HUES6 (cell line): ENCODE measurements at regions not wholly inside any gene's neighbourhood (a gene's known extent, or its start where the extent isn't known, plus 50 kb on each side); places are given as distances from the start of the nearest gene placed in this dataset.

ENCODE experiments used
- H3K27ac ChIP-seq: 2 replicates; pipeline ENCODE4 v1.7.0; 2013; ENCODE audit warnings: low read depth, mild to moderate bottlenecking, low read length, inconsistent platforms
- H3K27me3 ChIP-seq: 2 replicates; pipeline ENCODE4 v1.6.1; 2013; ENCODE audit warnings: low read length; ENCODE audit not compliant: control insufficient read depth, insufficient read depth
- H3K36me3 ChIP-seq: 2 replicates; pipeline ENCODE4 v1.6.1; 2013; ENCODE audit warnings: low read length; ENCODE audit not compliant: control insufficient read depth, insufficient read depth
- H3K4me1 ChIP-seq: 2 replicates; pipeline ENCODE4 v1.6.1; 2013; ENCODE audit warnings: low read length; ENCODE audit not compliant: control insufficient read depth, insufficient read depth
- H3K4me3 ChIP-seq: 2 replicates; pipeline ENCODE4 v1.5.1; 2013; ENCODE audit warnings: low read depth, low read length
- H3K9ac ChIP-seq: one replicate; pipeline ENCODE4 v1.6.1; 2013; ENCODE audit warnings: mild to moderate bottlenecking, low read length
- H3K9me3 ChIP-seq: 2 replicates; pipeline ENCODE4 v1.6.1; 2013; ENCODE audit warnings: low read depth, low read length; ENCODE audit not compliant: control insufficient read depth, insufficient read depth

DNA sequence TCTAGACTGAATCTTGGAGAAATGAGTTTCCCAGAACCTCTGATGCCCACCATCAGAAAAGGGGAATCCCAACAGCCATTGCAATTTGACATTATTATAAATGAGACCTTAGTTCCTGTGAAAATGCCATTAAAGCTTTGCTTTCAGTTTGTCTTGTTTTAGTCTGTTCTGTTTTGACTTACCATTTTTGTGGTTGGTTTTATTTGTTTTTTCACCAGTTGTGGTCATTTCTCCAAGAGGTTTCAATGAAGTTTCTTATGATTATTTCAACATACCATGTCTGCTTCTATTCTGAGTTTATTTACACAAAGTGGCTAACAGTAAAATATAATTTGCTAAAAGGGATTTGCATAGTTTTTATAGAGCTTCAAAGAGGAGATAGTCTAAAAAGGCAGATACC lies 175.0 kb upstream of the MCTP2 start:
- no peak overlapping the region for H3K4me3 ChIP-seq
- H3K9me3 ChIP-seq = no peaks in the 10 kb centered on the region
- H3K27me3 ChIP-seq = no peaks in the 10 kb centered on the region; the same call in 1 of the 2 replicates
- no peaks in the 10 kb centered on the region for H3K36me3 ChIP-seq
- H3K27ac ChIP-seq = no peak overlapping the region
- no peak overlapping the region for H3K9ac ChIP-seq
- H3K4me1 ChIP-seq = no peaks in the 10 kb centered on the region

DNA sequence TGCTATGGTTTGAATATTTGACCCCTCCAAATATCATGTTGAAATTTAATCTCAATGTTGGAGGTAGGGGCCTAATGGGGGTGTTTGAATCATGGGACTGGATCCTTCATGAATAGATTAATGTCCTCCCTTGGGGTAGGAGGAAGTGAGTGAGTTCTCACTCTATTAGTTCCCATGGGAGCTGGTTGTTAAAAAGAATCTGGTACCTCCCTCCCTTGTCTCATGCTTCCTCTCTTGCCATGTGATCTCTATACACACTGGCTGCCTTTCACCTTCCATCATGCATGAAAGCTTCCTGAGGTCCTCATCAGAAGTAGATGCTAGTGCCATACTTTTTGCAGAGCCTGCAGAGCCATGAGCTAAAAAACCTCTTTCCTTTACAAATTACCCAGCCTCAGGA lies 177.7 kb upstream of the MCTP2 start:
- Histone ChIP-seq H3K4me3 (no peak overlapping the region), H3K9me3 (no peaks in the 10 kb centered on the region), H3K27me3 (no peaks in the 10 kb centered on the region), H3K9ac (no peak overlapping the region), H3K36me3 (no peaks in the 10 kb centered on the region), H3K27ac (no peak overlapping the region), H3K4me1 (no peaks in the 10 kb centered on the region)

DNA sequence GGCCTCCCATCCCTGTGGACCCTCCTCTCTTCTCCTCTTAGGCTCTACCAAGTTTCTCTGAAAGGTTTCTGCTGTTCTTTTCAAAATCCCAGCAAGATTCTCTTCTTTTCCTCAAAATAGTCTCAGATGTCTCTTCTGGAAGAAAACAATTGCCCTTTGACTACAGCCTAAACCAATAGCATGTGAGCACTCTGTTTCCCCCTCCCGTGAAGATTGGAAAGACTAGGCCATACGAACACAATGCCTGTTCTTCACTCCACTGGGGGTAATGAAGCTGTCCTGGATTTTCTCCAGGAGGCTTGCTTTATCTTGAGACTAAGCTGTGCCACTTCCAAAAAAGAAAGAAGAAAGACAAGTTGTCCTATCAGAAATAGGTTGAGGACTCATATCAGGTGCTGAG lies 178.7 kb upstream of the MCTP2 start:
- no peaks in the 10 kb centered on the region for H3K9me3 ChIP-seq
- no peaks in the 10 kb centered on the region for H3K36me3 ChIP-seq
- H3K27ac ChIP-seq = no peak overlapping the region
- no peak overlapping the region for H3K9ac ChIP-seq
- H3K27me3 ChIP-seq = no peaks in the 10 kb centered on the region
- H3K4me1 ChIP-seq = no peaks in the 10 kb centered on the region
- no peak overlapping the region for H3K4me3 ChIP-seq

DNA sequence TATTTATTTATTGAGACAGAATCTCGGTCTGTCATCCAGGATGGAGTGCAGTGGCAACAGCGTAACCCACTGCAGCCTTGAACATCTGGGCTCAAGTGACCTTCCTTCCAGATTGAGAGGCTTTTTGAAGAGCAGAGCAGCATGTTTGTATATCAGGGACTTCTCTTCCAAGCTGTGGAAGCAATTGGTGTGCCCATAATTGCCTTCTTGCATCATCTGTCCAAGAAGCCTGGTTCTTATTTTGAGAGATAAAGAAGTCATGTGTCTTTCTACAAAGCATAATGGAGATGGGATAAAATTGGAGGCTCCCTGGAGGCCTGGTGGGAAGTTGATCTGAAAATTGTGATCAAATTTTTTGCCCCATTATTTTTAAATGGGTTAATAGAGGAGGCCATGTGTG lies 183.8 kb upstream of the MCTP2 start:
- Histone ChIP-seq H3K27ac (no peak overlapping the region), H3K27me3 (no peaks in the 10 kb centered on the region), H3K4me3 (no peak overlapping the region), H3K36me3 (no peaks in the 10 kb centered on the region), H3K4me1 (no peaks in the 10 kb centered on the region), H3K9ac (no peak overlapping the region), H3K9me3 (no peaks in the 10 kb centered on the region)

DNA sequence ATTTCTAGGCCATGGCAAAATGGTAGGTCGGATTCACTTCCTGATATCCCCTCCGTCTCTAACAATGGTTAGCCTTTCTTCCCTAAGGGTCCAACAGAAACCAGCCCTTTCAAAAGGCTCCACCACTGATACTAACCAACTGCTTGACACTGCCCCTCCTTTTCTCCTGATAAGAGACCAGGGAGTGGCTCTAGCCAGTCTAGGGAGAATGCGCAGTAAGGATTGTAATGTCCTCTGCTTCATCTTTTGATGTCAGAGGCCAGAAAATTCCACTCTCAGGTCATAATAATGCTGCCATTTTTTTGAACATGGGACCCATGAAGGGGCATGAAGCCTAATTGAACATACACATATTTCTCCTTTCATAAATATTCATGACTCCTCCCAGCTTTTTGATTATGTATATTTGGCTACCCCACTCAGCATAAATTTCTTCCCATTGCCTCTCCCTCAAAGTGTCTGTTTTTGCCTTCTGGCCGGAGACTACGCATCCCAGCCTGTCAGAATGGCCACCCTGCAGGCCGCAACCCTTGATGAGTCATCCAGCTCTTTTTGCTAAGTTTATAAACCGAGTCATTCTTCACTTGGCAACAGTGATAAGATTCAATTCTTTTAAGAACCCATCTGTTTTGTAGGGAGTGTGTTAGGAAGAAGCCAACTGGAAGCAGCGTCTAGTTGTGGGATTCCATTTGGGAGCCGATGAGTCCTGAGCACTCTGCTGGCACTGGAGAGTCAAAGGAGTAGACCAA lies 189.0 kb upstream of the MCTP2 start:
- no peaks in the 10 kb centered on the region for H3K36me3 ChIP-seq
- no peak overlapping the region for H3K27ac ChIP-seq
- H3K4me1 ChIP-seq = no peaks in the 10 kb centered on the region
- H3K4me3 ChIP-seq = no peak overlapping the region
- H3K9me3 ChIP-seq = no peaks in the 10 kb centered on the region
- H3K27me3 ChIP-seq = no peaks in the 10 kb centered on the region
- no peak overlapping the region for H3K9ac ChIP-seq

DNA sequence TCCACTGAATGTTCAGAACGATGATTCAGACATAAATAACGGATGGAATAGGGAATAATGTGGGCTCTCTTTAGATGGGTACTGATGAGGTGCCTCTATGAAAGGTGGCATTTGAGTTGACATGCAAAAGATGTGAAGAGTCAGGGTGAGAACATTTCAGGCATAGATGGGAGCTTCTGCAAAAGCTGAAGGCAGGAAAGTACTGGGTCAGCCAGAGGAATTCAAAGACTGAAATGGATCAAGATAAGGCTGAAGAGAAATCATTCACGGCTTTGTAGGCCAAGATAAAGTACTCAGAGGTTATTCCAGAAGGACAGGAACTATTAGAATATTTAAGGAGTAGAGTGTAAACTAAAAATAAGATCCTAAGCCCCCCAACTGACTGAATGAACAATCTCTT lies 189.6 kb upstream of the MCTP2 start:
- no peaks in the 10 kb centered on the region for H3K36me3 ChIP-seq
- H3K27me3 ChIP-seq = no peaks in the 10 kb centered on the region
- H3K4me1 ChIP-seq = no peaks in the 10 kb centered on the region
- H3K9ac ChIP-seq = no peak overlapping the region
- H3K27ac ChIP-seq = no peak overlapping the region
- H3K4me3 ChIP-seq = no peak overlapping the region
- no peaks in the 10 kb centered on the region for H3K9me3 ChIP-seq

DNA sequence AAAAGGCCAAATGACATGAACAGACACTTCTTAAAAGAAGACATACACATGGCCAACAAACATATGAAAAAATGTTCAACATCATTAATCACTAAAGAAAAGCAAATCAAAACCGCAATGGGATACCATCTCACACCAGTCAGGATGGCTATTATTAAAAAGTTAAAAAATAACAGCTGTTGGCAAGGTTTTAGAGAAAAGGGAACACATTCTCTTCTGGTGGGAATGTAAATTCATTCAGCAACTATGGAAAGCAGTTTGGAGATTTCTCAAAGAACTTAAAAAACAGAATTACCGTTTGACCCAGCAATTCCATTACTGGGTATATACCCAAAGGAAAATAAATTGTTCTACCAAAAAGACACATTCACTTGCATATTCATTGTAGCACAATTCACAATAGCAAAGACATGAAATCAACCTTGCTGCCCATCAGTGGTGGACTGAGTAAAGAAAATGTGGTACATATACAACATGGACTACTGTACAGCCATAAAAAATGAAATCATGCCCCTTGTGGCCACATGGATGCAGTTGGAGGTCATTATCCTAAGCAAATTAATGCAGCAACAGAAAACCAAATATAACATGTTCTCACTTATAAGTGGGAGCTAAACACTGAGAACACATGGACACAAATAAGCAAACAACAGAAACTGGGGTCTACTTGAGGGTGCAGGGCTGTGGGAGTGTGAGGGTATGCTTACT lies 190.7 kb upstream of the MCTP2 start:
- Histone ChIP-seq H3K4me1 (no peaks in the 10 kb centered on the region), H3K27ac (no peak overlapping the region), H3K9me3 (no peaks in the 10 kb centered on the region), H3K4me3 (no peak overlapping the region), H3K36me3 (no peaks in the 10 kb centered on the region), H3K27me3 (no peaks in the 10 kb centered on the region), H3K9ac (no peak overlapping the region)

DNA sequence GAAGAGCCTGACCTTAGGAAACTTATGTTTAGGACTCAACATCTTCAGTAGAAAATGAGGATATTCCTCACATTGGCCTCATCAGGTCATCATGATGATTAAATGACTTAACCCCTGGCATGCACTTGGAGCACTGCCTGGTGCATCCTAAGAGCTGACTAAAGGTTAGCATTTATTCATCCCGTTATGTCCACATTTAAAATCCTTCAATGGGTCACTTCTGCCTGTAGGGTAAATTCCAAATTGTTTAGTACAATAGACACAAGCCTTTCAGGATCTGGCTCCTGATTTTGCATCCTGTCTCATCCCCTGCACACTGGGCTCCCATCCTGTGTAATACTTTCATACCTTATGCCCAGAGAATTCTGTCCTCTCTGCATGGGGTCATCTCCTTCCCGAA lies 195.2 kb upstream of the MCTP2 start:
- H3K9ac ChIP-seq = no peak overlapping the region
- H3K27me3 ChIP-seq = no peaks in the 10 kb centered on the region
- H3K27ac ChIP-seq = no peak overlapping the region
- H3K4me3 ChIP-seq = no peak overlapping the region
- no peaks in the 10 kb centered on the region for H3K9me3 ChIP-seq
- H3K4me1 ChIP-seq = no peaks in the 10 kb centered on the region
- H3K36me3 ChIP-seq = no peaks in the 10 kb centered on the region

DNA sequence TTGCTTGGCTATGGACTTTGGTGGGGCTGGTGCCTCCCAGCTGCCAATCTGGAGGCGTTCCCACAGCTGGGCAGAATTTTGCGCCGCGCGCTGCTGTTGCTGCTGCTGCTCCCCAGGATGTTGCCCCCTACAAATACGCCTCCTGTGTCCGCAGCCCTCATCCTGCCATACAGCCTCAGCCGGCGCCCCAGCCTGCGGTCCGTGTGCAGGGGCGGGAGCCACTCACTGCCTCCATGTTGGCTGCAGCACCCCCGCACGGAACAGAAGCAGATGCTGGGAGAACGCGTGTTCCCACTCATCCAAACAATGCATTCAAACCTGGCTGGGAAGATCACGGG lies 197.7 kb upstream of the MCTP2 start:
- H3K9ac ChIP-seq = no peak overlapping the region
- H3K36me3 ChIP-seq = no peaks in the 10 kb centered on the region
- no peak overlapping the region for H3K27ac ChIP-seq
- no peaks in the 10 kb centered on the region for H3K4me1 ChIP-seq
- H3K4me3 ChIP-seq = no peak overlapping the region
- H3K9me3 ChIP-seq = no peaks in the 10 kb centered on the region
- no peaks in the 10 kb centered on the region for H3K27me3 ChIP-seq

DNA sequence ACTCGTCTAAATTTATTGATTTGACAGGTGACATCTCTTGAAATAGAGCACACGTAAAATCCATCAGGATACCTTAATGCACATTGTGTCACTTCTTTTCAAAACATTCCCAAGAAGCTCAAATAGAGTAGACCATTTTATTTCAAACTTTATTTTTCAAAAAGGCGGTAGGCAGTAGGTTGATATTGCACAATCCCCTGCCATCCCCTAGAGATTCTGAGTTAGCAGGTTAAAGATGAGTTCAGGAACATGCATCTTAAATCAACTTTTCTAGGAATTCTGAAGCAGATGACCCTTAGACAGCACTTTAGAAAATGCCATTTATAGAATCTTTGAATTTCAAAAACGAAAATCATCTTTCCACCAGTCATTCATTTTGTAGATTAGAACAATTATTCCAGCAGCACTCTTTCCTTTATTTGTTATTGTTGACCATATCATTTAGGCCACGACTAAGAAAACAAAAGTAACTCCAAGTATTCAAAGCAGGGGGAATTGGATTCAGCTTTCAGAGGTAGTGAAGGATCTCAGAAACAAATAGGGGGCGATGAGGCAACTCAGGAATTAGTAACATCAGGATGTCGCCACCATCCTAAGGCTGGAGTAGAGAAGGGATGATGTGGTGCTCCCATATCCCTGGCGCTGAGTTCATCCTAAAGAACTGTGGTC lies 198.2 kb upstream of the MCTP2 start:
- H3K27me3 ChIP-seq = no peaks in the 10 kb centered on the region
- no peaks in the 10 kb centered on the region for H3K4me1 ChIP-seq
- H3K4me3 ChIP-seq = no peak overlapping the region
- no peak overlapping the region for H3K27ac ChIP-seq
- H3K36me3 ChIP-seq = no peaks in the 10 kb centered on the region
- H3K9ac ChIP-seq = no peak overlapping the region
- no peaks in the 10 kb centered on the region for H3K9me3 ChIP-seq

DNA sequence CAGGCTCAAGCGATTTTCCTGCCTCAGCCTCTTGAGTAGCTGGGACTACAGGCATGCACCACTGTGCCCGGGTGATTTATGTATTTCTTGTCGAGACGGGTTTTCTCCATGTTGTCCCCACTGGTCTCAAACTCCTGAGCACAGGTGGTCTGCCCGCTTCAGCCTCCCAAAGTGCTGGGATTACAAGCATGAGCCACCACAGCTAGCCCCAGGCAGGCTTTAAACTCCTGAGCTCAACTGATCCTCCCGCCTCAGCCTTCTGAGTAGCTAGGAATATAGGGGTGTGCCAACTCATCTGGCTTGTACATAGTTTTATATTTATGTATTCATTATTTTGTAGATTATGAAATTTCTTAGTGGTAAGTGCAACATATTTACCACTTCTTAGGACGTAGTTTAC lies 198.8 kb upstream of the MCTP2 start:
- Histone ChIP-seq H3K27me3 (no peaks in the 10 kb centered on the region), H3K27ac (no peak overlapping the region), H3K9me3 (no peaks in the 10 kb centered on the region), H3K4me1 (no peaks in the 10 kb centered on the region), H3K9ac (no peak overlapping the region), H3K36me3 (no peaks in the 10 kb centered on the region), H3K4me3 (no peak overlapping the region)
